Mammary epithelial cell (primary cell): ENCODE measurements at regions not wholly inside any gene's neighbourhood (a gene's known extent, or its start where the extent isn't known, plus 50 kb on each side); places are given as distances from the start of the nearest gene placed in this dataset.

Experiments
- CTCF ChIP-seq, 2 donors: IDR thresholded peaks in 1 of 2; conservative IDR thresholded peaks in 1 of 2; 2 replicates each; pipeline ENCODE4 v1.5.1; 2011 to 2012; ENCODE audit warnings: inconsistent platforms in 2 of 2, low read length in 2 of 2, mild to moderate bottlenecking in 2 of 2, control low read depth in 1 of 2, low read depth in 1 of 2; ENCODE audit not compliant: insufficient read depth in 1 of 2; ENCODE audit errors: extremely low read depth in 1 of 2
- EZH2 ChIP-seq: IDR thresholded peaks from 2 replicates; pipeline ENCODE4 v1.6.1; 2012; ENCODE audit warnings: low read length, inconsistent platforms, borderline replicate concordance

GRCh38 chr2:236899950-236900640, 185.6 kb upstream of the COPS8 start:
- TF ChIP-seq CTCF (conservative IDR thresholded peaks at IDR 0.05 in 1 of 2, IDR thresholded peaks at IDR 0.05 in 1 of 2; ENCODE audit: extremely low read depth in 1 of 2, insufficient read depth in 1 of 2, low read depth in 1 of 2, low read length in 2 of 2): no peak
- TF ChIP-seq EZH2: no peak
